IMR-90 (cell line): ENCODE measurements at regions not wholly inside any gene's neighbourhood (a gene's known extent, or its start where the extent isn't known, plus 50 kb on each side); places are given as distances from the start of the nearest gene placed in this dataset.
A peak's percentile ranks its signal among the peaks of the same experiment; 100 is the strongest.

ENCODE experiments used
- ATAC-seq: fragments of 200-7000 bp; cut with Tn5 transposase; 2 replicates; pipeline ENCODE4 v1.9.1; 2020; ENCODE audit warnings: low read depth, mild to moderate bottlenecking, moderate library complexity
- BruUV-seq: library from RNA; stranded (reverse); fragments of 400-500 nt; replicated peaks from 2 replicates; lab custom pipeline; 2021; lab: Mats Ljungman, UMichigan
- CTCF ChIA-PET: fragments of 300-600 bp; formaldehyde crosslinking; extraction: SDS; loops from one replicate; lab custom pipeline; 2021; ENCODE audit warnings: antibody characterized with exemption; lab: Yijun Ruan, JAX
- POLR2A ChIA-PET: fragments of 300-600 bp; sonication (Branson Sonifier 250); formaldehyde crosslinking; loops from one replicate; lab custom pipeline; 2022; ENCODE audit warnings: antibody characterized with exemption; ENCODE audit not compliant: unreplicated experiment; lab: Charles Lee
- DNase-seq: peaks from one replicate; pipeline ENCODE4 v3.0.0; 2013
- H2AFZ ChIP-seq: replicated peaks from 2 replicates; pipeline ENCODE3; 2013; ENCODE audit warnings: low read length, mild to moderate bottlenecking; ENCODE audit not compliant: poor library complexity
- H2AK5ac ChIP-seq: 2 replicates; pipeline ENCODE4 v1.6.1; 2013; ENCODE audit warnings: low read depth, low read length, inconsistent platforms
- H2AK9ac ChIP-seq: replicated peaks from 2 replicates; pipeline ENCODE3; 2013; ENCODE audit warnings: mild to moderate bottlenecking, low read depth, low read length, moderate library complexity; ENCODE audit not compliant: poor library complexity
- H2BK120ac ChIP-seq: 2 replicates; pipeline ENCODE4 v1.6.1; 2013; ENCODE audit warnings: low read depth, low read length, inconsistent platforms
- H2BK15ac ChIP-seq: 3 replicates; pipeline ENCODE4 v1.6.1; 2013; ENCODE audit warnings: low read depth, low read length, inconsistent platforms
- H2BK20ac ChIP-seq: 2 replicates; pipeline ENCODE4 v1.6.1; 2013; ENCODE audit warnings: low read depth, mild to moderate bottlenecking, inconsistent platforms, low read length, moderate library complexity
- H2BK5ac ChIP-seq: 2 replicates; pipeline ENCODE4 v1.6.1; 2013; ENCODE audit warnings: mild to moderate bottlenecking, low read depth, low read length, inconsistent platforms; ENCODE audit not compliant: poor library complexity, severe bottlenecking
- H3K14ac ChIP-seq: replicated peaks from 2 replicates; pipeline ENCODE4 v1.6.1; 2013; ENCODE audit warnings: low read depth, low read length, inconsistent platforms
- H3K18ac ChIP-seq: 2 replicates; pipeline ENCODE4 v1.6.1; 2013; ENCODE audit warnings: low read depth, low read length, control low read depth
- H3K23ac ChIP-seq: 2 replicates; pipeline ENCODE4 v1.6.1; 2013; ENCODE audit warnings: low read depth, low read length, inconsistent platforms
- H3K27ac ChIP-seq: 2 replicates; pipeline ENCODE4 v1.5.1; 2013; ENCODE audit warnings: mild to moderate bottlenecking, control low read depth, low read length; ENCODE audit not compliant: insufficient read depth
- H3K27me3 ChIP-seq: 2 replicates; pipeline ENCODE4 v1.6.1; 2013; ENCODE audit warnings: low read length; ENCODE audit not compliant: control insufficient read depth, insufficient read depth
- H3K36me3 ChIP-seq: 2 replicates; pipeline ENCODE4 v1.6.1; 2013; ENCODE audit warnings: low read length, mixed read lengths; ENCODE audit not compliant: control insufficient read depth, insufficient read depth
- H3K4ac ChIP-seq: 2 replicates; pipeline ENCODE4 v1.6.1; 2013; ENCODE audit warnings: low read depth, low read length, inconsistent platforms
- H3K4me1 ChIP-seq: 2 replicates; pipeline ENCODE4 v1.6.1; 2013; ENCODE audit warnings: low read length, mixed read lengths; ENCODE audit not compliant: control insufficient read depth, insufficient read depth
- H3K4me2 ChIP-seq: 2 replicates; pipeline ENCODE4 v1.6.1; 2013; ENCODE audit warnings: low read depth, mild to moderate bottlenecking, control low read depth, low read length, moderate library complexity
- H3K4me3 ChIP-seq: 2 replicates; pipeline ENCODE4 v1.5.1; 2013; ENCODE audit warnings: low read depth, mild to moderate bottlenecking, control low read depth, low read length, moderate library complexity; ENCODE audit not compliant: insufficient read depth
- H3K56ac ChIP-seq: 2 replicates; pipeline ENCODE4 v1.6.1; 2013; ENCODE audit warnings: low read length, inconsistent platforms; ENCODE audit not compliant: insufficient read depth; ENCODE audit errors: extremely low read depth
- H3K79me1 ChIP-seq, 2 experiments: 2 replicates each; pipeline ENCODE4 v1.6.1; 2013; ENCODE audit warnings: low read length in 2 of 2, inconsistent platforms in 1 of 2, low read depth in 1 of 2
- H3K9ac ChIP-seq: 2 replicates; pipeline ENCODE4 v1.6.1; 2013; ENCODE audit warnings: low read depth, low read length, control low read depth
- H3K9me1 ChIP-seq: 2 replicates; pipeline ENCODE4 v1.6.1; 2013; ENCODE audit warnings: low read length, inconsistent platforms; ENCODE audit not compliant: insufficient read depth
- H3K9me3 ChIP-seq: 2 replicates; pipeline ENCODE4 v1.6.1; 2013; ENCODE audit warnings: low read length; ENCODE audit not compliant: control insufficient read depth, insufficient read depth
- H4K20me1 ChIP-seq: 2 replicates; pipeline ENCODE4 v1.6.1; 2013; ENCODE audit warnings: low read length, inconsistent platforms; ENCODE audit not compliant: insufficient read depth
- H4K5ac ChIP-seq: 2 replicates; pipeline ENCODE4 v1.6.1; 2013; ENCODE audit warnings: mild to moderate bottlenecking, low read depth, low read length, control low read depth
- H4K8ac ChIP-seq, 2 experiments: 2 replicates each; pipeline ENCODE4 v1.6.1; 2013; ENCODE audit warnings: low read depth in 2 of 2, low read length in 2 of 2, control low read depth in 1 of 2, inconsistent platforms in 1 of 2
- H4K91ac ChIP-seq: 2 replicates; pipeline ENCODE4 v1.6.1; 2013; ENCODE audit warnings: low read depth, low read length, inconsistent platforms; ENCODE audit not compliant: insufficient read depth
- CHD1 ChIP-seq: IDR thresholded peaks from 2 replicates; pipeline ENCODE4 v1.6.1; 2012; ENCODE audit warnings: low read depth, low read length, improper control_type of control experiment
- FOS ChIP-seq: fragments of 150-350 bp; IDR thresholded peaks from 2 replicates; pipeline ENCODE4 v1.6.1; 2016; ENCODE audit warnings: low read depth, low read length
- MAFK ChIP-seq: IDR thresholded peaks from 2 replicates; pipeline ENCODE4 v1.6.1; 2012; ENCODE audit warnings: low read depth, low read length, improper control_type of control experiment
- MAZ ChIP-seq: IDR thresholded peaks from 2 replicates; pipeline ENCODE4 v1.6.1; 2012; ENCODE audit warnings: low read depth, mild to moderate bottlenecking, low read length, improper control_type of control experiment, moderate library complexity, borderline replicate concordance
- RAD21 ChIP-seq: IDR thresholded peaks from 2 replicates; pipeline ENCODE4 v1.6.1; 2012; ENCODE audit warnings: low read length, improper control_type of control experiment
- RFX5 ChIP-seq: IDR thresholded peaks from 2 replicates; pipeline ENCODE4 v1.8.0; 2012; ENCODE audit warnings: low read depth, mild to moderate bottlenecking, low read length, moderate library complexity
- dilution Hi-C: fragments of 300-500 bp; cut with HindIII; formaldehyde crosslinking; loops from one replicate; pipeline ENCODE4 v1.14.3; 2018; ENCODE audit warnings: low sequenced_read_pairs; ENCODE audit not compliant: unreplicated experiment
- in situ Hi-C: fragments of 300-500 bp; cut with MboI; formaldehyde crosslinking; loops from 3 replicates; pipeline ENCODE4 v1.14.3; 2019; ENCODE audit warnings: low sequenced_read_pairs, inconsistent platforms, mixed read lengths
- intact Hi-C: fragments of 100-400 bp; cut with micrococcal nuclease; formaldehyde crosslinking; loops from 2 replicates; pipeline ENCODE4 v1.10.0; 2022

DNA sequence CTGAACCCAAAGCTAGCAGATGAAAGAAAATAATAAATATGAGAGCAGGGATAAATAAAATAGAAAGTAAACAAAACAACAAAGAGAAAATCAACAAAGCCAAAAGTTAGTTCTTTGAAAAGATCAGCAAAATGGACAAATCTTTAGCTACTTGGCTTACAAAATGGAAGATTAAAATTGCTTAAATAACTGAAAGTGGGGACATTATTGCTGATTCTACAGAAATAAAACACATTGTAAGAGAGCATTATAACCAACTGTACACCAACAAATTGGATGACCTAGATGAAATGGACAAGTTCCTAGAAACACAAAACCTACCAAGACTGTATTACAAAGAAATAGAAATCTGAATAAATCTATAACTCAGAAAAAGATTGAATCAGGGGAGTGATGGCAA, 238.3 kb upstream of the C1orf87 start:
- Histone ChIP-seq H4K5ac (no peak overlapping the region), H3K36me3 (no peaks in the 10 kb centered on the region), H3K23ac (no peak overlapping the region), H3K27me3 (no peaks in the 10 kb centered on the region), H2AK9ac (no peak overlapping the region), H3K79me1 (no peaks in the 10 kb centered on the region), H3K4me3 (no peak overlapping the region), H3K9me3 (no peaks in the 10 kb centered on the region; the same call in 1 of the 2 replicates), H4K20me1 (no peaks in the 10 kb centered on the region), H4K91ac (no peak overlapping the region), H2BK5ac (no peak overlapping the region), H3K4ac (no peak overlapping the region), H4K8ac (no peak overlapping the region), H3K18ac (no peak overlapping the region), H3K4me1 (no peaks in the 10 kb centered on the region), H2BK120ac (no peak overlapping the region), H3K4me2 (no peak overlapping the region), H2AK5ac (no peak overlapping the region), H3K27ac (no peak overlapping the region), H2AFZ (no peak overlapping the region), H3K9me1 (no peaks in the 10 kb centered on the region), H3K56ac (no peak overlapping the region), H3K14ac (no peak overlapping the region), H3K9ac (no peak overlapping the region), H2BK20ac (no peak overlapping the region), H2BK15ac (no peak overlapping the region)
- ChIA-PET POLR2A (no interaction called here), CTCF (no interaction called here)
- BruUV-seq: no TSS peak
- DNase-seq (no peak), ATAC-seq (no peak)
- in situ Hi-C loops: no loop called here
- dilution Hi-C loops: no loop called here
- intact Hi-C loops: no loop called here
- TF ChIP-seq RFX5 (no peak), FOS (no peak), MAFK (0 out of 2 replicates have a peak, but pooled peaks have one; percentile 17), CHD1 (no peak), RAD21 (no peak), MAZ (no peak)
